GM23338 (cell line): ENCODE measurements at regions not wholly inside any gene's neighbourhood (a gene's known extent, or its start where the extent isn't known, plus 50 kb on each side); places are given as distances from the start of the nearest gene placed in this dataset.

Experiments used
- ATAC-seq: fragments of 200-7000 bp; cut with Tn5 transposase; 3 replicates; pipeline ENCODE4 v1.9.1; 2020
- DNase-seq: peaks from one replicate; pipeline ENCODE4 v3.0.0-alpha.2; 2015; ENCODE audit warnings: low spot score
- H2AFZ ChIP-seq: fragments of 200-600 bp; sonication (generic); 2 replicates; pipeline ENCODE4 v1.8.0; 2016; ENCODE audit warnings: antibody characterized with exemption, mild to moderate bottlenecking, moderate library complexity
- H3F3A ChIP-seq: fragments of 200-600 bp; sonication (generic); replicated peaks from 2 replicates; pipeline ENCODE4 v1.8.0; 2017; ENCODE audit warnings: antibody characterized with exemption, mixed run types, low read depth
- H3K27ac ChIP-seq: fragments of 200-600 bp; sonication (generic); 2 replicates; pipeline ENCODE4 v1.6.1; 2016; ENCODE audit warnings: low read depth
- H3K27me3 ChIP-seq: fragments of 200-600 bp; sonication (generic); 2 replicates; pipeline ENCODE4 v1.8.0; 2016; ENCODE audit warnings: mild to moderate bottlenecking, mixed run types, moderate library complexity; ENCODE audit not compliant: insufficient read depth
- H3K36me3 ChIP-seq: fragments of 200-600 bp; sonication (generic); 2 replicates; pipeline ENCODE4 v1.8.0; 2016; ENCODE audit warnings: mild to moderate bottlenecking; ENCODE audit not compliant: insufficient read depth
- H3K4me1 ChIP-seq: fragments of 200-600 bp; sonication (generic); 2 replicates; pipeline ENCODE4 v1.8.0; 2016; ENCODE audit warnings: mild to moderate bottlenecking, moderate library complexity; ENCODE audit not compliant: insufficient read depth
- H3K4me2 ChIP-seq: fragments of 200-600 bp; sonication (generic); 2 replicates; pipeline ENCODE4 v1.7.1; 2017; ENCODE audit warnings: mixed run types
- H3K4me3 ChIP-seq: fragments of 200-600 bp; sonication (generic); 2 replicates; pipeline ENCODE4 v1.6.1; 2016; ENCODE audit warnings: mixed run types
- H3K79me2 ChIP-seq: fragments of 200-600 bp; sonication (generic); replicated peaks from 2 replicates; pipeline ENCODE4 v1.8.0; 2017; ENCODE audit warnings: mild to moderate bottlenecking; ENCODE audit not compliant: insufficient read depth
- H3K9me2 ChIP-seq: fragments of 200-600 bp; sonication (generic); 2 replicates; pipeline ENCODE4 v1.8.0; 2017; ENCODE audit not compliant: insufficient read depth
- H4K20me1 ChIP-seq: fragments of 200-600 bp; sonication (generic); replicated peaks from 2 replicates; pipeline ENCODE4 v1.8.0; 2017; ENCODE audit warnings: mild to moderate bottlenecking; ENCODE audit not compliant: insufficient read depth
- H3K27ac Mint-ChIP-seq: 2 replicates; pipeline ENCODE4 v1.8.0; 2020; ENCODE audit warnings: inconsistent platforms, mild to moderate bottlenecking, moderate library complexity, mixed read lengths
- H3K27me3 Mint-ChIP-seq: 3 replicates; pipeline ENCODE4 v1.8.0; 2022; ENCODE audit warnings: low read depth, mild to moderate bottlenecking, moderate library complexity, mixed read lengths, inconsistent platforms; ENCODE audit not compliant: insufficient read depth, poor library complexity
- H3K36me3 Mint-ChIP-seq: 3 replicates; pipeline ENCODE4 v1.8.0; 2021; ENCODE audit warnings: low read depth, mild to moderate bottlenecking, inconsistent platforms, moderate library complexity, mixed read lengths
- H3K4me1 Mint-ChIP-seq: 3 replicates; pipeline ENCODE4 v1.8.0; 2020; ENCODE audit warnings: mild to moderate bottlenecking, inconsistent platforms, mixed read lengths
- H3K4me3 Mint-ChIP-seq: 3 replicates; pipeline ENCODE4 v1.8.0; 2021; ENCODE audit warnings: moderate library complexity, mild to moderate bottlenecking, inconsistent platforms, mixed read lengths
- H3K9me3 Mint-ChIP-seq: 3 replicates; pipeline ENCODE4 v1.8.0; 2020; ENCODE audit warnings: moderate library complexity, mild to moderate bottlenecking, inconsistent platforms, mixed read lengths
- CREB1 ChIP-seq: fragments of 250-450 bp; sonication (Bioruptor Pico); IDR thresholded peaks from 2 replicates; pipeline ENCODE4 v1.5.0; 2020; ENCODE audit warnings: low read depth, mild to moderate bottlenecking, moderate library complexity
- CTCF ChIP-seq, 2 experiments: fragments of 200-600 bp in 1 of 2; sonication (generic) in 1 of 2; conservative IDR thresholded peaks; 2 replicates each; pipeline versions ENCODE4 v1.5.1 to v1.6.1; 2016 to 2017; ENCODE audit warnings: antibody characterized with exemption in 2 of 2, low read depth in 2 of 2, mild to moderate bottlenecking in 2 of 2, moderate library complexity in 1 of 2
- ETS1 ChIP-seq: IDR thresholded peaks from 2 replicates; pipeline ENCODE4 v1.6.1; 2016; ENCODE audit warnings: antibody characterized with exemption
- EZH2 ChIP-seq: fragments of 200-600 bp; sonication (generic); IDR thresholded peaks from one replicate; pipeline ENCODE4 v1.8.0; 2017; ENCODE audit warnings: antibody characterized with exemption, mild to moderate bottlenecking, low read depth; ENCODE audit not compliant: unreplicated experiment
- EZH2phosphoT487 ChIP-seq: fragments of 200-600 bp; sonication (generic); IDR thresholded peaks from one replicate; pipeline ENCODE4 v1.8.1; 2018; ENCODE audit warnings: antibody characterized with exemption; ENCODE audit not compliant: unreplicated experiment
- JUNB ChIP-seq: IDR thresholded peaks from one replicate; pipeline ENCODE4 v1.6.1; 2016; ENCODE audit warnings: antibody characterized with exemption; ENCODE audit not compliant: unreplicated experiment
- NANOG ChIP-seq: IDR thresholded peaks from 2 replicates; pipeline ENCODE4 v1.6.1; 2016; ENCODE audit warnings: antibody characterized with exemption, borderline replicate concordance
- POLR2AphosphoS5 ChIP-seq: IDR thresholded peaks from 2 replicates; pipeline ENCODE4 v1.6.1; 2016; ENCODE audit warnings: antibody characterized with exemption, low read depth
- REST ChIP-seq: IDR thresholded peaks from one replicate; pipeline ENCODE4 v1.6.1; 2018; ENCODE audit warnings: antibody characterized with exemption; ENCODE audit not compliant: unreplicated experiment
- STAT1 ChIP-seq: IDR thresholded peaks from one replicate; pipeline ENCODE4 v1.6.1; 2016; ENCODE audit warnings: antibody characterized with exemption; ENCODE audit not compliant: unreplicated experiment
- ZNF114 ChIP-seq: fragments of 250-450 bp; sonication (Bioruptor Pico); IDR thresholded peaks from 2 replicates; pipeline ENCODE4 v1.5.0; 2020; ENCODE audit warnings: mild to moderate bottlenecking, moderate library complexity
- ZNF331 ChIP-seq: fragments of 250-450 bp; sonication (Bioruptor Pico); IDR thresholded peaks from 2 replicates; pipeline ENCODE4 v1.5.0; 2020; ENCODE audit warnings: low read depth, mild to moderate bottlenecking, moderate library complexity

GRCh38 chr12:60112763-60113162, 516.9 kb downstream of the SLC16A7 start (continued):
- no peak for TF ChIP-seq REST
- no peak for TF ChIP-seq CTCF (conservative IDR thresholded peaks at IDR 0.05; ENCODE audit: low read depth in 2 of 2)
- no peak for TF ChIP-seq NANOG
- TF ChIP-seq ZNF114 (CRISPR knock-in tag): no peak
- TF ChIP-seq STAT1: no peak
- TF ChIP-seq ETS1: no peak
- no peak for TF ChIP-seq POLR2AphosphoS5
- no peak for TF ChIP-seq EZH2phosphoT487
- no peak for TF ChIP-seq CREB1 (CRISPR knock-in tag)
- no peak for TF ChIP-seq EZH2
- no peak for TF ChIP-seq ZNF331 (CRISPR knock-in tag)

DNA sequence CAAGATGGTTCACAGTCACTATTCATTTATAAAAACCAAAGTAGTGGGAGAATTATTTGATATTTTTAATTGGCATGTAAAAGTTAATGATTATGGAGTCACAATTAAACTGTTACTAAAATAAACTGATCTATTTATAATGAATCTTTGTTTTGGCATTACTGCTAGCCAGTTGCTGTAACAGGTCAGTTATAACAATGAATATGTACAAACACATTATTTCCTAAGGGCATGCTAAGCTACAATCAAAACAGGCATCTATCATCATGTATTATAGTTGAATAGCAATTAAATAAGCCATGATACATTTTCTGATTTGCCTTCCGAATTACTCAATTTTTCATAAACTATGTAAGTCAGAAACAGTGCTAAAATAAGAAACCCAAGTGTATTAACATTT, 518.3 kb downstream of the SLC16A7 start:
- no peak overlapping the region for H2AFZ ChIP-seq
- no peak overlapping the region for H3K27ac ChIP-seq
- no peak overlapping the region for H3K4me3 ChIP-seq
- H3K9me2 ChIP-seq: peaks cover 3% of the 10 kb centered on the region; the same call in 1 of the 2 replicates
- Mint-ChIP-seq H3K27me3 (no peaks in the 10 kb centered on the region), H3K27ac (no peak overlapping the region), H3K9me3 (peaks cover 10% of the 10 kb centered on the region; the same call in 2 of the 3 replicates), H3K36me3 (no peaks in the 10 kb centered on the region), H3K4me1 (no peaks in the 10 kb centered on the region), H3K4me3 (no peak overlapping the region)
- no peaks in the 10 kb centered on the region for H3K4me1 ChIP-seq
- DNase-seq (no peak), ATAC-seq (no peak)
- H3F3A ChIP-seq: no peaks in the 10 kb centered on the region
- no peaks in the 10 kb centered on the region for H3K79me2 ChIP-seq
- no peaks in the 10 kb centered on the region for H3K36me3 ChIP-seq
- no peaks in the 10 kb centered on the region for H4K20me1 ChIP-seq
- H3K4me2 ChIP-seq: no peak overlapping the region
- no peaks in the 10 kb centered on the region for H3K27me3 ChIP-seq
- TF ChIP-seq JUNB (no peak), ETS1 (no peak), REST (no peak), STAT1 (no peak), CREB1 (CRISPR knock-in tag) (no peak), EZH2 (no peak), ZNF114 (CRISPR knock-in tag) (no peak), POLR2AphosphoS5 (no peak), ZNF331 (CRISPR knock-in tag) (no peak), NANOG (no peak), EZH2phosphoT487 (no peak), CTCF (conservative IDR thresholded peaks at IDR 0.05; ENCODE audit: low read depth in 2 of 2) (no peak)
